Psoas muscle (tissue), 7 donors: ENCODE measurements at regions not wholly inside any gene's neighbourhood (a gene's known extent, or its start where the extent isn't known, plus 50 kb on each side); places are given as distances from the start of the nearest gene placed in this dataset.
"Not testable (repeated sequence)": the region's sequence is repeated elsewhere in the genome, so short reads cannot be mapped to it uniquely, and the experiment has no call there.

ENCODE experiments used
- ATAC-seq, 4 donors: fragments of 200-7000 bp; cut with Tn5 transposase; one replicate each; pipeline ENCODE4 v1.9.1; 2020; ENCODE audit warnings: moderate library complexity in 3 of 4, mild to moderate bottlenecking in 2 of 4
- DNase-seq, 2 donors: peaks; one replicate each; pipeline ENCODE4 v3.0.0-alpha.2; 2020
- H3K27ac ChIP-seq: fragments of 200-600 bp; one replicate; pipeline ENCODE4 v1.8.0; 2022
- H3K27me3 ChIP-seq, 3 donors: fragments of 200-600 bp in 1 of 3; one replicate each; pipeline versions ENCODE4 v1.6.1 to v1.8.0; 2013 to 2022; ENCODE audit warnings: low read length in 2 of 3, mild to moderate bottlenecking in 2 of 3, moderate library complexity in 1 of 3; ENCODE audit not compliant: insufficient read depth in 3 of 3
- H3K36me3 ChIP-seq, 2 donors: fragments of 200-600 bp in 1 of 2; one replicate each; pipeline versions ENCODE4 v1.6.1 to v1.8.0; 2013 to 2022; ENCODE audit warnings: low read depth in 1 of 2, mild to moderate bottlenecking in 1 of 2, moderate library complexity in 1 of 2; ENCODE audit not compliant: insufficient read depth in 1 of 2
- H3K4me1 ChIP-seq: fragments of 200-600 bp; one replicate; pipeline ENCODE4 v1.8.0; 2022
- H3K4me3 ChIP-seq: fragments of 200-600 bp; one replicate; pipeline ENCODE4 v1.8.0; 2022; ENCODE audit warnings: mild to moderate bottlenecking
- H3K9me3 ChIP-seq: fragments of 200-600 bp; one replicate; pipeline ENCODE4 v1.8.0; 2022
- CTCF ChIP-seq: fragments of 200-600 bp; IDR thresholded peaks from one replicate; pipeline ENCODE4 v1.8.0; 2022; ENCODE audit warnings: antibody characterized with exemption
- WGBS, 3 donors: extraction: QIAGEN DNeasy Blood & Tissue Kit; methylation state at CpG; one replicate each; pipeline versions ENCODE4 v1.1.6 to v1.1.7; 2013; 5-methylcytosine and 5-hydroxymethylcytosine counted together
- intact Hi-C, 2 donors: fragments of 100-400 bp; cut with DNase I; formaldehyde crosslinking; loops; one replicate each; pipeline versions ENCODE4 v1.11.0 to v1.14.2; 2022
- donor health status: healthy with polysubstance abuse.
- donor health status: DM: no; HTN: no; CAD: no; lungs with moderate emphysema.
- donor health status: Bipolar disorder and iron deficiency.
- donor health status: healthy.
- donor health status: DM: yes; HTN: yes; CAD: no.
- donor health status: DM: no; HTN: no; CAD: no.
- donor health status: DM: yes; HTN: yes; CAD: no.

GRCh38 chr3:21913791-21914190, 162.8 kb upstream of the ZNF385D start:
- no peak overlapping the region for H3K27ac ChIP-seq
- TF ChIP-seq CTCF, result no peak
- H3K4me3 ChIP-seq, result no peak overlapping the region
- H3K4me1 ChIP-seq, result no peaks in the 10 kb centered on the region
- no peak for DNase-seq
- H3K9me3 ChIP-seq, result no peaks in the 10 kb centered on the region
- H3K36me3 ChIP-seq, result no peaks in the 10 kb centered on the region
- H3K27me3 ChIP-seq, result no peaks in the 10 kb centered on the region
- ATAC-seq, result no peak
- intact Hi-C loops, result no loop called here

DNA sequence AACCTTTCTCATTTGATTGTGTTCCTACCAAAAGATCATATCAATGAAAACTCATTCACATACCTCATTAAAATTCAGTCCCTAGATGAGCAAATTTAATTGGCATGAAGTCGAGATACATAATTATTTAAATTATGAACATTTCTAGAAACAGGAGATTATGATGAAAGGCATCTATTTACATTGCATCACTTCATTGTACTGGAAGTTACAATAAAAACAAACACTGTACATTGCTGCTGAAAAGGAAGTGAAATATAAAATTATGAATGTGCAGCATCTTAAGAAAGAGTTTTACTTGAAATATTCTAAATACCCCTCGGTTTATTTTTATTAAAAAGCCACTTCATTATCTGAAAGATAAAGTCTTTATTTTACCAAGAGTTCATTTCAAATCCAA, 163.4 kb upstream of the ZNF385D start:
- WGBS, 3 donors, result 75 to 81% (median 77%) methylated on average over 2 of the region's 2 CpGs
- no peaks in the 10 kb centered on the region for H3K27me3 ChIP-seq
- H3K9me3 ChIP-seq, result no peaks in the 10 kb centered on the region
- ATAC-seq (no peak), DNase-seq (no peak)
- H3K36me3 ChIP-seq, result no peaks in the 10 kb centered on the region
- H3K27ac ChIP-seq, result no peak overlapping the region
- no peak for TF ChIP-seq CTCF
- no peak overlapping the region for H3K4me3 ChIP-seq
- H3K4me1 ChIP-seq, result no peaks in the 10 kb centered on the region
- intact Hi-C loops, result no loop called here

DNA sequence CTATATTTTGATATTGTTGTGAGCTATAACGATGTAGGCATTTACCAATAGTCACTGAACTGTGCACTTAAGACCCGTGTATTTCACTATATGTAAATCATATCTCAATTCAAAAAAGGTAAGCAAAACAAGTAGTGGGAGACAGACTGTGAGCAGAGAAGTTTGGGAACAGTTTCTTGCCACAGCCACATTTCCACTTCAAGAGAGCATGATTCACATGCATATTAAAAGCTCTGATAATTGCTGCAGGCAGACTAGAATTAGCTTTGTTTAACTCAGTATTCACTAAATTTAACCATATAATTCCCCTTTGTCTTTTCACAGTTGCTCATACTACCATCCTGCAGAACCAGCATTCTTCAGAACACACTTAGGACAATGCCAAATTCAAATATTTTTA, 168.4 kb upstream of the ZNF385D start:
- no peaks in the 10 kb centered on the region for H3K36me3 ChIP-seq
- no peaks in the 10 kb centered on the region for H3K27me3 ChIP-seq
- DNase-seq, result no peak
- no peak for TF ChIP-seq CTCF
- H3K4me1 ChIP-seq, result no peaks in the 10 kb centered on the region
- ATAC-seq, result no peak
- H3K9me3 ChIP-seq, result no peaks in the 10 kb centered on the region
- 61 to 82% (median 77%) methylated on average over 2 of the region's 2 CpGs for WGBS, 3 donors
- no peak overlapping the region for H3K4me3 ChIP-seq
- H3K27ac ChIP-seq, result no peak overlapping the region
- intact Hi-C loops, result no loop called here

GRCh38 chr3:21920421-21920861, 169.4 kb upstream of the ZNF385D start:
- ATAC-seq, result no peak
- H3K4me1 ChIP-seq, result no peaks in the 10 kb centered on the region
- no peak overlapping the region for H3K27ac ChIP-seq
- H3K9me3 ChIP-seq, result no peaks in the 10 kb centered on the region
- DNase-seq, result no peak
- H3K27me3 ChIP-seq, result no peaks in the 10 kb centered on the region
- WGBS, 3 donors, result 92 to 97% (median 94%) methylated on average over 1 of the region's 1 CpG
- no peak overlapping the region for H3K4me3 ChIP-seq
- TF ChIP-seq CTCF, result no peak
- intact Hi-C loops, result no loop called here
- H3K36me3 ChIP-seq, result no peaks in the 10 kb centered on the region

GRCh38 chr3:21923156-21923555, 172.1 kb upstream of the ZNF385D start:
- H3K9me3 ChIP-seq, H3K36me3 ChIP-seq, intact Hi-C loops, H3K27ac ChIP-seq, H3K4me1 ChIP-seq, ATAC-seq, H3K4me3 ChIP-seq, H3K27me3 ChIP-seq, DNase-seq: not testable (repeated sequence)
- WGBS, 3 donors, result 86 to 96% (median 94%) methylated on average over 1 of the region's 1 CpG
